ENCODE measurements at regions not wholly inside any gene's neighbourhood (a gene's known extent, or its start where the extent isn't known, plus 50 kb on each side); places are given as distances from the start of the nearest gene placed in this dataset.

GRCh38 chr5:89729623-89730301 is 679.8 kb downstream of the CETN3 start:
- in situ Hi-C loops (cut with HindIII; ENCODE audit: low sequenced_read_pairs): no loop called here
- DNase-seq (ENCODE audit: low read depth, low spot score): peak; percentile 16
- H3K4me3 ChIP-seq (ENCODE audit: low read depth, low read length): no peak overlapping the region
- peak; percentile 35 for TF ChIP-seq CTCF (IDR thresholded peaks at IDR 0.05; ENCODE audit: low read depth, low read length)

- TF ChIP-seq CTCF (IDR thresholded peaks at IDR 0.05; ENCODE audit: low read depth, low read length): no peak
- peak; percentile 86 for DNase-seq (ENCODE audit: low read depth, low spot score)
- no peak overlapping the region for H3K4me3 ChIP-seq (ENCODE audit: low read depth, low read length)
- in situ Hi-C loops (cut with HindIII; ENCODE audit: low sequenced_read_pairs): no loop called here
Measured at GRCh38 chr5:89728750-89729149, 680.8 kb downstream of the CETN3 start.

GRCh38 chr5:89728134-89728533 is 681.4 kb downstream of the CETN3 start:
- no peak for TF ChIP-seq CTCF (IDR thresholded peaks at IDR 0.05; ENCODE audit: low read depth, low read length)
- H3K4me3 ChIP-seq (ENCODE audit: low read depth, low read length): no peak overlapping the region
- in situ Hi-C loops (cut with HindIII; ENCODE audit: low sequenced_read_pairs): no loop called here

GRCh38 chr5:89724379-89725095 is 685.0 kb downstream of the CETN3 start:
- no peak for DNase-seq (ENCODE audit: low read depth, low spot score)
- H3K4me3 ChIP-seq (ENCODE audit: low read depth, low read length): no peak overlapping the region
- TF ChIP-seq CTCF (IDR thresholded peaks at IDR 0.05; ENCODE audit: low read depth, low read length): no peak
- in situ Hi-C loops (cut with HindIII; ENCODE audit: low sequenced_read_pairs): no loop called here

More at GRCh38 chr5:89728134-89728533, 681.4 kb downstream of the CETN3 start:
- no peak for DNase-seq (ENCODE audit: low read depth, low spot score)

GRCh38 chr5:89723907-89724306 is 685.6 kb downstream of the CETN3 start:
- TF ChIP-seq CTCF (IDR thresholded peaks at IDR 0.05; ENCODE audit: low read depth, low read length): no peak
- in situ Hi-C loops (cut with HindIII; ENCODE audit: low sequenced_read_pairs): no loop called here
- no peak overlapping the region for H3K4me3 ChIP-seq (ENCODE audit: low read depth, low read length)
- no peak for DNase-seq (ENCODE audit: low read depth, low spot score)

GRCh38 chr5:89722538-89722937 is 687.0 kb downstream of the CETN3 start:
- TF ChIP-seq CTCF (IDR thresholded peaks at IDR 0.05; ENCODE audit: low read depth, low read length): no peak

More at GRCh38 chr5:89722538-89722937, 687.0 kb downstream of the CETN3 start:
- DNase-seq (ENCODE audit: low read depth, low spot score): no peak
- H3K4me3 ChIP-seq (ENCODE audit: low read depth, low read length): no peak overlapping the region
- in situ Hi-C loops (cut with HindIII; ENCODE audit: low sequenced_read_pairs): no loop called here
